Neural cell (in vitro differentiated cells): ENCODE measurements at regions not wholly inside any gene's neighbourhood (a gene's known extent, or its start where the extent isn't known, plus 50 kb on each side); places are given as distances from the start of the nearest gene placed in this dataset.

Experiments used
- CTCF ChIP-seq: fragments of 450-650 bp; IDR thresholded peaks from 2 replicates; pipeline ENCODE4 v1.5.1; 2014; ENCODE audit warnings: antibody characterized with exemption, mild to moderate bottlenecking, moderate library complexity; ENCODE audit not compliant: poor library complexity, severe bottlenecking
- EZH2 ChIP-seq: fragments of 200-600, 300-800 bp; shearing (Covaris generic), sonication (generic); IDR thresholded peaks from 2 replicates; pipeline ENCODE4 v1.6.1; 2014; ENCODE audit warnings: antibody characterized with exemption, low read length, borderline replicate concordance, mild to moderate bottlenecking; ENCODE audit not compliant: insufficient read depth, poor library complexity, severe bottlenecking
- MXI1 ChIP-seq: fragments of 450-650 bp; conservative IDR thresholded peaks from 2 replicates; pipeline ENCODE4 v1.6.1; 2014; ENCODE audit warnings: antibody characterized with exemption, mild to moderate bottlenecking; ENCODE audit not compliant: poor library complexity, severe bottlenecking
- POLR2AphosphoS5 ChIP-seq: IDR thresholded peaks from 2 replicates; pipeline ENCODE4 v1.6.1; 2012
- RAD21 ChIP-seq: fragments of 450-650 bp; conservative IDR thresholded peaks from 2 replicates; pipeline ENCODE4 v1.6.1; 2014; ENCODE audit warnings: antibody characterized with exemption, mild to moderate bottlenecking, moderate library complexity
- TAF1 ChIP-seq: IDR thresholded peaks from 2 replicates; pipeline ENCODE4 v1.6.1; 2012; ENCODE audit warnings: low read depth
- TF ChIP-seq, protein P1 (sequence below): IDR thresholded peaks from 2 replicates; pipeline ENCODE4 v1.6.1; 2012; ENCODE audit warnings: borderline replicate concordance

GRCh38 chr20:60069656-60070055 is 111.4 kb downstream of the CDH26 start:
- TF ChIP-seq CTCF (no peak), POLR2AphosphoS5 (no peak), EZH2 (no peak), RAD21 (no peak), TAF1 (no peak), MXI1 (no peak)
- TF ChIP-seq, protein P1, sequence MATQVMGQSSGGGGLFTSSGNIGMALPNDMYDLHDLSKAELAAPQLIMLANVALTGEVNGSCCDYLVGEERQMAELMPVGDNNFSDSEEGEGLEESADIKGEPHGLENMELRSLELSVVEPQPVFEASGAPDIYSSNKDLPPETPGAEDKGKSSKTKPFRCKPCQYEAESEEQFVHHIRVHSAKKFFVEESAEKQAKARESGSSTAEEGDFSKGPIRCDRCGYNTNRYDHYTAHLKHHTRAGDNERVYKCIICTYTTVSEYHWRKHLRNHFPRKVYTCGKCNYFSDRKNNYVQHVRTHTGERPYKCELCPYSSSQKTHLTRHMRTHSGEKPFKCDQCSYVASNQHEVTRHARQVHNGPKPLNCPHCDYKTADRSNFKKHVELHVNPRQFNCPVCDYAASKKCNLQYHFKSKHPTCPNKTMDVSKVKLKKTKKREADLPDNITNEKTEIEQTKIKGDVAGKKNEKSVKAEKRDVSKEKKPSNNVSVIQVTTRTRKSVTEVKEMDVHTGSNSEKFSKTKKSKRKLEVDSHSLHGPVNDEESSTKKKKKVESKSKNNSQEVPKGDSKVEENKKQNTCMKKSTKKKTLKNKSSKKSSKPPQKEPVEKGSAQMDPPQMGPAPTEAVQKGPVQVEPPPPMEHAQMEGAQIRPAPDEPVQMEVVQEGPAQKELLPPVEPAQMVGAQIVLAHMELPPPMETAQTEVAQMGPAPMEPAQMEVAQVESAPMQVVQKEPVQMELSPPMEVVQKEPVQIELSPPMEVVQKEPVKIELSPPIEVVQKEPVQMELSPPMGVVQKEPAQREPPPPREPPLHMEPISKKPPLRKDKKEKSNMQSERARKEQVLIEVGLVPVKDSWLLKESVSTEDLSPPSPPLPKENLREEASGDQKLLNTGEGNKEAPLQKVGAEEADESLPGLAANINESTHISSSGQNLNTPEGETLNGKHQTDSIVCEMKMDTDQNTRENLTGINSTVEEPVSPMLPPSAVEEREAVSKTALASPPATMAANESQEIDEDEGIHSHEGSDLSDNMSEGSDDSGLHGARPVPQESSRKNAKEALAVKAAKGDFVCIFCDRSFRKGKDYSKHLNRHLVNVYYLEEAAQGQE = no peak
